Adrenal gland (tissue), 5 donors: ENCODE measurements at regions not wholly inside any gene's neighbourhood (a gene's known extent, or its start where the extent isn't known, plus 50 kb on each side); places are given as distances from the start of the nearest gene placed in this dataset.

ENCODE experiments used
- POLR2A ChIP-seq, 2 donors: fragments of 450-650 bp; IDR thresholded peaks; one replicate each; pipeline ENCODE4 v1.6.1; 2017; ENCODE audit warnings: antibody characterized with exemption in 2 of 2, mild to moderate bottlenecking in 2 of 2, moderate library complexity in 1 of 2
- TF ChIP-seq, protein P1 (sequence below), 6 experiments: fragments of 450-650 bp in 4 of 6; fragments of 200-600 bp in 2 of 6; sonication (generic) in 1 of 6; IDR thresholded peaks; 1 replicate in 5 of 6; 2 replicates in 1 of 6; pipeline versions ENCODE4 v1.5.1 to v1.8.0; 2016 to 2021; ENCODE audit warnings: antibody characterized with exemption in 6 of 6, mild to moderate bottlenecking in 2 of 6, moderate library complexity in 1 of 6
- donor health status: DM: no; HTN: no; CAD: no.

GRCh38 chr2:107363806-107364205, 462.9 kb upstream of the RGPD4 start:
- no peak for TF ChIP-seq POLR2A (IDR thresholded peaks at IDR 0.05)
- TF ChIP-seq, protein P1, sequence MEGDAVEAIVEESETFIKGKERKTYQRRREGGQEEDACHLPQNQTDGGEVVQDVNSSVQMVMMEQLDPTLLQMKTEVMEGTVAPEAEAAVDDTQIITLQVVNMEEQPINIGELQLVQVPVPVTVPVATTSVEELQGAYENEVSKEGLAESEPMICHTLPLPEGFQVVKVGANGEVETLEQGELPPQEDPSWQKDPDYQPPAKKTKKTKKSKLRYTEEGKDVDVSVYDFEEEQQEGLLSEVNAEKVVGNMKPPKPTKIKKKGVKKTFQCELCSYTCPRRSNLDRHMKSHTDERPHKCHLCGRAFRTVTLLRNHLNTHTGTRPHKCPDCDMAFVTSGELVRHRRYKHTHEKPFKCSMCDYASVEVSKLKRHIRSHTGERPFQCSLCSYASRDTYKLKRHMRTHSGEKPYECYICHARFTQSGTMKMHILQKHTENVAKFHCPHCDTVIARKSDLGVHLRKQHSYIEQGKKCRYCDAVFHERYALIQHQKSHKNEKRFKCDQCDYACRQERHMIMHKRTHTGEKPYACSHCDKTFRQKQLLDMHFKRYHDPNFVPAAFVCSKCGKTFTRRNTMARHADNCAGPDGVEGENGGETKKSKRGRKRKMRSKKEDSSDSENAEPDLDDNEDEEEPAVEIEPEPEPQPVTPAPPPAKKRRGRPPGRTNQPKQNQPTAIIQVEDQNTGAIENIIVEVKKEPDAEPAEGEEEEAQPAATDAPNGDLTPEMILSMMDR (IDR thresholded peaks at IDR 0.05), result no peak
